CD4-positive, alpha-beta T cell treated with Interleukin-2 at 100 ng/mL for 4 hours (primary cell): ENCODE measurements at regions not wholly inside any gene's neighbourhood (a gene's known extent, or its start where the extent isn't known, plus 50 kb on each side); places are given as distances from the start of the nearest gene placed in this dataset.

Source experiments
- DNase-seq: peaks from one replicate; pipeline ENCODE4 v3.0.0-alpha.2; 2020; ENCODE audit warnings: low spot score

- DNase-seq: no peak
Measured at GRCh38 chr10:78802431-78802830, 266.3 kb upstream of the ZMIZ1 start.

GRCh38 chr10:78802866-78803265 is 265.9 kb upstream of the ZMIZ1 start:
- DNase-seq: no peak

GRCh38 chr10:78803710-78804109 is 265.1 kb upstream of the ZMIZ1 start:
- no peak for DNase-seq

GRCh38 chr10:78804411-78805032 is 264.2 kb upstream of the ZMIZ1 start:
- DNase-seq: no peak

GRCh38 chr10:78805176-78805575 is 263.6 kb upstream of the ZMIZ1 start:
- no peak for DNase-seq

- DNase-seq: no peak
Measured at GRCh38 chr10:78806681-78807221, 262.0 kb upstream of the ZMIZ1 start.

GRCh38 chr10:78807504-78808203 is 261.1 kb upstream of the ZMIZ1 start:
- no peak for DNase-seq

- no peak for DNase-seq
Measured at GRCh38 chr10:78808286-78808685, 260.5 kb upstream of the ZMIZ1 start.

GRCh38 chr10:78808736-78809367 is 259.9 kb upstream of the ZMIZ1 start:
- DNase-seq: no peak

- DNase-seq: no peak
Measured at GRCh38 chr10:78811174-78811573, 257.6 kb upstream of the ZMIZ1 start.

- DNase-seq: no peak
Measured at GRCh38 chr10:78812571-78813318, 256.0 kb upstream of the ZMIZ1 start.

GRCh38 chr10:78813526-78813925 is 255.2 kb upstream of the ZMIZ1 start:
- DNase-seq: no peak

GRCh38 chr10:78813998-78814399 is 254.8 kb upstream of the ZMIZ1 start:
- no peak for DNase-seq

GRCh38 chr10:78814407-78814806 is 254.4 kb upstream of the ZMIZ1 start:
- no peak for DNase-seq

GRCh38 chr10:78815702-78816334 is 252.9 kb upstream of the ZMIZ1 start:
- no peak for DNase-seq

GRCh38 chr10:78817361-78817760 is 251.4 kb upstream of the ZMIZ1 start:
- DNase-seq: no peak

- no peak for DNase-seq
Measured at GRCh38 chr10:78817804-78818203, 251.0 kb upstream of the ZMIZ1 start.

GRCh38 chr10:78819361-78820006 is 249.3 kb upstream of the ZMIZ1 start:
- DNase-seq: no peak

- DNase-seq: no peak
Measured at GRCh38 chr10:78820007-78820362, 248.8 kb upstream of the ZMIZ1 start.

- DNase-seq: no peak
Measured at GRCh38 chr10:78821052-78821451, 247.7 kb upstream of the ZMIZ1 start.
